Testis (tissue), 2 donors: ENCODE measurements at regions not wholly inside any gene's neighbourhood (a gene's known extent, or its start where the extent isn't known, plus 50 kb on each side); places are given as distances from the start of the nearest gene placed in this dataset.

Source experiments
- DNase-seq: peaks from one replicate; pipeline ENCODE4 v3.0.0-alpha.2; 2019
- H3K27ac ChIP-seq, 2 donors: fragments of 200-600 bp; sonication (generic); one replicate each; pipeline ENCODE4 v1.5.1; 2019
- H3K27me3 ChIP-seq: fragments of 200-600 bp; sonication (generic); one replicate; pipeline ENCODE4 v1.5.1; 2019
- H3K36me3 ChIP-seq: fragments of 200-600 bp; sonication (generic); one replicate; pipeline ENCODE4 v1.5.1; 2017; ENCODE audit warnings: low read depth; ENCODE audit errors: missing control alignments
- H3K4me1 ChIP-seq: fragments of 200-600 bp; sonication (generic); one replicate; pipeline ENCODE4 v1.5.1; 2019
- H3K4me3 ChIP-seq, 2 donors: fragments of 200-600 bp; sonication (generic); one replicate each; pipeline ENCODE4 v1.5.1; 2017 to 2019
- H3K9me3 ChIP-seq: fragments of 200-600 bp; sonication (generic); one replicate; pipeline ENCODE4 v1.5.1; 2017
- POLR2A ChIP-seq: fragments of 450-650 bp; IDR thresholded peaks from one replicate; pipeline ENCODE4 v1.6.1; 2017; ENCODE audit warnings: antibody characterized with exemption, mild to moderate bottlenecking, moderate library complexity
- WGBS, 2 donors: methylation state at CpG; one replicate each; pipeline ENCODE4 v1.1.5; 2018; 5-methylcytosine and 5-hydroxymethylcytosine counted together
- intact Hi-C: fragments of 100-400 bp; cut with DNase I; formaldehyde crosslinking; loops from one replicate; pipeline ENCODE4 v1.15.1; 2023; ENCODE audit warnings: low total_unique reads
- TF ChIP-seq, protein P1 (sequence below), 3 experiments: fragments of 450-650 bp in 2 of 3; fragments of 200-600 bp in 1 of 3; sonication (generic) in 1 of 3; IDR thresholded peaks; one replicate each; pipeline ENCODE4 v1.5.1; 2016 to 2019; ENCODE audit warnings: antibody characterized with exemption in 3 of 3, mild to moderate bottlenecking in 2 of 3, moderate library complexity in 1 of 3

DNA sequence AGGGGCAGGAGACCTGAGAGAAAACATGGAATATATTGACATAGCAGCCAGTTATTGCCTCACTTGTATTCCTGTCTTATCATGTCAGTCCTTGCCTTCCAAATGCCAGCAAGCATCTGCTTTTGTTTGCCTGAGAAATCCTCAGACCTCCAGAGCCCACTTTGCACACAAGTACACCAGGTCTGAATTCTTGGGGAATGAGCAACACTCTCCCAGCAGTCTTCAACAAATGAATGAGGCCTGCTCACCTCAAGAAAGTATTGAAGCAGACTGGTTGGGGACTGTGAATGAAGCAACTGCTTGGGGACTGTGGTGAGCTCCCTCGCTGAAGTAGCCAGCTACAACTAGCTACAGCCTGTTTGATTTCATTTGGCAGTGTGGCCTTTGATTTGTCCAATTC lies 172.8 kb upstream of the SPTLC3 start:
- 88 to 98% methylated on average over 1 of the region's 1 CpG for WGBS, 2 donors
- no peak for DNase-seq
- intact Hi-C loops = no loop called here
- TF ChIP-seq, protein P1, sequence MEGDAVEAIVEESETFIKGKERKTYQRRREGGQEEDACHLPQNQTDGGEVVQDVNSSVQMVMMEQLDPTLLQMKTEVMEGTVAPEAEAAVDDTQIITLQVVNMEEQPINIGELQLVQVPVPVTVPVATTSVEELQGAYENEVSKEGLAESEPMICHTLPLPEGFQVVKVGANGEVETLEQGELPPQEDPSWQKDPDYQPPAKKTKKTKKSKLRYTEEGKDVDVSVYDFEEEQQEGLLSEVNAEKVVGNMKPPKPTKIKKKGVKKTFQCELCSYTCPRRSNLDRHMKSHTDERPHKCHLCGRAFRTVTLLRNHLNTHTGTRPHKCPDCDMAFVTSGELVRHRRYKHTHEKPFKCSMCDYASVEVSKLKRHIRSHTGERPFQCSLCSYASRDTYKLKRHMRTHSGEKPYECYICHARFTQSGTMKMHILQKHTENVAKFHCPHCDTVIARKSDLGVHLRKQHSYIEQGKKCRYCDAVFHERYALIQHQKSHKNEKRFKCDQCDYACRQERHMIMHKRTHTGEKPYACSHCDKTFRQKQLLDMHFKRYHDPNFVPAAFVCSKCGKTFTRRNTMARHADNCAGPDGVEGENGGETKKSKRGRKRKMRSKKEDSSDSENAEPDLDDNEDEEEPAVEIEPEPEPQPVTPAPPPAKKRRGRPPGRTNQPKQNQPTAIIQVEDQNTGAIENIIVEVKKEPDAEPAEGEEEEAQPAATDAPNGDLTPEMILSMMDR (IDR thresholded peaks at IDR 0.05) = no peak
- TF ChIP-seq POLR2A = no peak
- H3K4me3 ChIP-seq = no peak overlapping the region
- no peaks in the 10 kb centered on the region for H3K4me1 ChIP-seq
- no peak overlapping the region for H3K27ac ChIP-seq
- H3K9me3 ChIP-seq = no peaks in the 10 kb centered on the region
- H3K27me3 ChIP-seq = no peaks in the 10 kb centered on the region
- H3K36me3 ChIP-seq = no peaks in the 10 kb centered on the region

DNA sequence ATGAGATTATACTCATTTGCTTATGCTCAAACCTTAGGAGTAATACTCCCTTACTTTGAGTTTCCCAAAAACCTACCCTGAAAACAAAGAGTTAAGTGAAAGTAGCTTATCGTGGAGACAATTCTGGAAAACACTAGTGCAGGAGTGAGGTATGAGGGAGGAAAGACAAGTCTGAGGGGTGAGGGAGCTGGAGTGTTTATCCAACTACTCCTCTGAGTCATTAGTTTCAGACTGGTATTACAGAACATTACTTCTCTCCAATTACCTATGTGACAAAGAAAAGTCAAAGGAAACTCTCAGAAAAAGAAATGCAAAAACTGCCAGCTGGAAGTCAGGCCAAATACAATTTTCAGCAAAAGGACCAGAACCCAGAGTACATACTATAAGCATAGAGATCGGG lies 171.1 kb upstream of the SPTLC3 start:
- intact Hi-C loops = no loop called here
- WGBS, 2 donors = 63 to 69% methylated on average over 2 of the region's 2 CpGs

GRCh38 chr20:12838261-12838866 lies 170.4 kb upstream of the SPTLC3 start:
- no peak for TF ChIP-seq POLR2A
- TF ChIP-seq, protein P1 (IDR thresholded peaks at IDR 0.05) = peak in 2 of 3 experiments; percentile 13 to 49
- no peaks in the 10 kb centered on the region for H3K9me3 ChIP-seq
- intact Hi-C loops = no loop called here

More for the DNA sequence above, 171.1 kb upstream of the SPTLC3 start:
- H3K36me3 ChIP-seq = no peaks in the 10 kb centered on the region
- no peaks in the 10 kb centered on the region for H3K9me3 ChIP-seq
- no peaks in the 10 kb centered on the region for H3K27me3 ChIP-seq
- DNase-seq = no peak
- no peak overlapping the region for H3K27ac ChIP-seq
- no peak overlapping the region for H3K4me3 ChIP-seq
- no peaks in the 10 kb centered on the region for H3K4me1 ChIP-seq
- TF ChIP-seq, protein P1 (IDR thresholded peaks at IDR 0.05) = no peak
- TF ChIP-seq POLR2A = no peak

GRCh38 chr20:12847872-12848271 lies 160.9 kb upstream of the SPTLC3 start:
- Histone ChIP-seq H3K27ac (no peak overlapping the region), H3K4me1 (no peaks in the 10 kb centered on the region), H3K9me3 (no peaks in the 10 kb centered on the region), H3K27me3 (no peaks in the 10 kb centered on the region), H3K36me3 (no peaks in the 10 kb centered on the region), H3K4me3 (no peak overlapping the region)
- TF ChIP-seq, protein P1 (IDR thresholded peaks at IDR 0.05) = no peak
- no peak for TF ChIP-seq POLR2A
- no peak for DNase-seq
- 25 to 39% methylated on average over 2 of the region's 2 CpGs for WGBS, 2 donors
- intact Hi-C loops = no loop called here

More at GRCh38 chr20:12838261-12838866, 170.4 kb upstream of the SPTLC3 start:
- 67 to 89% methylated on average over 3 of the region's 3 CpGs for WGBS, 2 donors
- Histone ChIP-seq H3K36me3 (no peaks in the 10 kb centered on the region), H3K27ac (no peak overlapping the region), H3K27me3 (no peaks in the 10 kb centered on the region), H3K4me1 (no peaks in the 10 kb centered on the region), H3K4me3 (no peak overlapping the region)
- DNase-seq = no peak
